ENCODE measurements at regions not wholly inside any gene's neighbourhood (a gene's known extent, or its start where the extent isn't known, plus 50 kb on each side); places are given as distances from the start of the nearest gene placed in this dataset. TPM values are rescaled to one million over a fixed set of nuclear protein-coding genes. Genes with fewer than 3 reads are reported as not detected.
A peak's percentile ranks its signal among the peaks of the same experiment; 100 is the strongest.

GRCh38 chr2:192311701-192312460 is 117.1 kb upstream of the TMEFF2 start:
- DNase-seq (ENCODE audit: low spot score): no peak

- DNase-seq (ENCODE audit: low spot score): no peak
Observed at GRCh38 chr2:192307530-192307929, 112.8 kb upstream of the TMEFF2 start.

GRCh38 chr2:192298664-192299063 is 103.9 kb upstream of the TMEFF2 start:
- no peak for DNase-seq (ENCODE audit: low spot score)

DNA sequence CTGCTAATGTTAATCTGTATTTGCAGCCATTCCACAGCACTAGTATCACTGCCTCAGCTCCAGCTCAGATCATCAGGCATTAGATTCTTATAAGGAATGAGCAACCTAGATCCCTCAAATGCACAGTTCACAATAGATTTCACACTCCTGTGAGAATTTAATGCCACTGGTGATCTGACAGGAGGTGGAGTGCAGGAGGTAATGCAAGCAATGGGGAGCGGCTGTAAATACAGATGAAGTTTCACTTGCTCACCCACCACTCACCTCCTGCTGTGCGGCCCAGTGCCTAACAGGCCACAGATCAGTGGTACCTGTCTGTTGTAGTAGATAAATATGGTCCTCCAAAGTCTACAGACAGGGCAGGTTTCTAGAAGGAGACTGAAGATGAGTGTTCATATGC is 97.7 kb upstream of the TMEFF2 start:
- no peak for DNase-seq (ENCODE audit: low spot score)

GRCh38 chr2:192288295-192288694 is 93.6 kb upstream of the TMEFF2 start:
- DNase-seq (ENCODE audit: low spot score): peak; percentile 56

DNA sequence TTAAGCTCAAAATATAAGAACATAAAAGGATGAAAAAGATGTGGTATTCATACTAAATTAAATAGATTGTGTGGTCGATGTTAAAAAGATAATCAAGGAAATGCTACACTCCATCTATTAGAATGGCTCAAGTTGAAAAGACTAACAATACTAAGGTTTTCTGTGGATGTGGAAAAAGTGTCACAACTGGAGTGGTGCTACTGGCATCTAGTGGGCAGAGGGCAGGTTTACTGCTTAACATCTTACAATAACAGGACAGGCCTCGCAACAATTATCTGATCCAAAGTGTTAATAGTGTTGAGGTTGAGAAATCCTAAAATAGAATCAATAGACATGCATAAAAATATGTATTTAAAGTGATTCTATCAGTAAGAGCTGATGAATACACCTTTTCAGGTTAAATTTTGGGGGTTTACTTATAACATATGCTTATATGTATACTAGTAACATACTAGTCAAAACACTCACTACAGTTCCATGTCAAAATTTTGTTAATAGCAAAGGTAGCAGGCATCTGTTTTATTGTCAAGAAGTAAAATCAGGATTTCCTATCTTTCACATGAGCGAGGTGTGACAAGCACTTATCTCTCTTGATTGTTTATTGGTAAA is 91.5 kb upstream of the TMEFF2 start:
- peak; percentile 64 for DNase-seq (ENCODE audit: low spot score)

DNA sequence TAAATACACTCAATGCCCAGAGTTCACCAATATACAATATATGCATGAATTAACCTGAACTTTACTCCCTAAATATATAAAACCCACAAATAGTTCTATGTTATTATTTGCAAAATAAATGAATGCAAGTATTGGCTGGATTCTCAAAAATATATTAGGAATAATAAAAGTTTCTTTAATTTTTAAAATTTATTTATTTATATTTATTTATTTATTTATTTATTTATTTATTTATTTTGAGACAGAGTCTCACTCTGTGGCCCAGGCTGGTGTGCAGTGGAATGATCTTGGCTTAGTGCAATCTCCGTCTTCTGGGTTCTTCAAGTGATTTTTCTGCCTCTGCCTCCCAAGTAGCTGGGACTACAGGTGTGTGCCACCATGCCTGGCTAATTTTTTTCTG is 88.7 kb upstream of the TMEFF2 start:
- no peak for DNase-seq (ENCODE audit: low spot score)

- DNase-seq (ENCODE audit: low spot score): no peak
Observed at GRCh38 chr2:192278701-192279100, 84.0 kb upstream of the TMEFF2 start.

DNA sequence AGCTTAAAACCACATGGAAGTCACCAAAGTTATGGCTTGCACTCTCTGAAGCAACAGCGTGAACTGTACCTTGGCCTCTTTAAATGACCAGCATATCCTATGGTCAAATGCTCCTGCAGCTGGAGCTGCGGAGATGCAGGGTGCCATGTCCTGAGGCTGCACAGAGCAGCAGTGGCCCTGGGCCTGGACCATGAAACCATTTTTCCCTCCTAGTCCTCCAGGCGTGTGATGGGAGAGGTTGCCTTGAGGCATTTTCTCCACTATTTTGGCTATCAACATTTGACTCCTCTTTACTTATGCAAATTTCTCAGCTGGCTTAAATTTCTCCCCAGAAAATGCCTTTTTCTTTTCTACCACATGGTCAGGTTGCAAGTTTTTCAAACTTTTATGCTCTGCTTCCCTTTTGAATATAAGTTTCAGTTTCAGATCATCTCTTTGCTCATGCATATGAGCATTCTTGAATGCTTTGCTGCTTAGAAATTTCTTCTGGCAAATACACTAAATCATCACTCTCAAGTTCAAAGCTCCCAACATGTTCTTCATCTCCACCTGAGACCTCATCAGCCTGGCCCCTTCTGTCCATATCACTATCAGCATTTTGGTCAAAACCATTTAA is 82.9 kb upstream of the TMEFF2 start:
- no peak for DNase-seq (ENCODE audit: low spot score)

- DNase-seq (ENCODE audit: low spot score): no peak
Observed at GRCh38 chr2:192275632-192276031, 80.9 kb upstream of the TMEFF2 start.

- DNase-seq (ENCODE audit: low spot score): no peak
Observed at GRCh38 chr2:192267484-192267883, 72.8 kb upstream of the TMEFF2 start.

- DNase-seq (ENCODE audit: low spot score): no peak
Observed at GRCh38 chr2:192265751-192266150, 71.0 kb upstream of the TMEFF2 start.

GRCh38 chr2:192254444-192254843 is 59.7 kb upstream of the TMEFF2 start:
- no peak for DNase-seq (ENCODE audit: low spot score)

- no peak for DNase-seq (ENCODE audit: low spot score)
Observed at GRCh38 chr2:192253692-192254091, 59.0 kb upstream of the TMEFF2 start.

DNA sequence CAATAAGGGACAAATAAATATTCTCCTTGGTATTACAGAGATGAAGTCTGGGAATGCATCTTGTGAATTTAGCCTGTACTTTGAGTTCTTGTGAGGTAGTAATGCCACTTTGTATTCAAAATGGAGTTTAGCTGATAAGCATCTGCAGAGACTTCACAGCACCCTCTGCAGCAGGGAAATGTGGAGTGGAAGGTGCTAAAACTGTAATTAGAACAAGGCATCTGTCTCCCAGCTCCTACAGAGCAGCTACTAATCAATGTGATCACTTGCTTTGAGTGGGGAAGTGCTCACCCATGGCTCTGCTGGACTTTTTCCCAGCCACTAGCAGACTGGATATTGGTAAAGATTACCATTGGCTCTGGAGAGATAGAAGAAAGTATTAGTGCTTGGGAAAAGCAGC is 56.2 kb upstream of the TMEFF2 start:
- DNase-seq (ENCODE audit: low spot score): no peak

DNA sequence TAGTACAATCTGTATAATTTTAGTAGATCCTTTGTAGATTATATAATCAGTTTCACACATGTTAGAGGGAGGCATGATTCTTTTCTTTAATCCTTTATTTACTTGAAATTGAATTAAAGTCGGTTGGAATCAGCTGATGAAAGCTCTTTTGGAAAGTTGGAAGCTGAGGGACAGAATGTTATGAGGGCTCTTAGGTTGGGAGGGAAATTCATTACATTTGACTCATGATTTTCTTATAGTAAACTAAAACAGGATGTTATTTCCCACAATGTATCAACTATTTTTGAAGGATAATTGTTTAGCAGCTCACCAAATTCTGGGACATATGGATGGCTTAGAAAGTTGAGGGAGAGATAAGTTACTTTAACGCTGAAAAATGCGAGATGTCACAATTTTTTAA is 52.7 kb upstream of the TMEFF2 start:
- no peak for DNase-seq (ENCODE audit: low spot score)

DNA sequence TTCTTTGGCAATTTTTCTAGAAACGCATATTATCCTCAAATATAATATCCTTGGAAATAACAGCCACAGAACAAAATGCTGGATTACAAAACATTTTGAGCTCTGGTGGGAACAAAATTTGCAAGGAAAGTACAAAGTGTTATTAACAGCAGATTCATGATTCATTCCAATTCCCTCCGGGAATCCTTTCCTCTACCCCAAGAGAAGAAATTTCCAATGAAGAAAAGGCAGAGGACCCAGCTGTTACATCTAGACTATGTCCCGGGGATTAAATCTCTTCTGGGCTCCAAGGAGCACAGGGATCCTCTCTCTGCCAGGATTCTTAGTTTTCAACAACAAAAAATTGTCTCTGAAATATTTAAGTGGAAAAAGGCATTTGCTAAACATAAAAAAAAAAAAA is 51.6 kb upstream of the TMEFF2 start:
- no peak for DNase-seq (ENCODE audit: low spot score)

GRCh38 chr2:192245329-192245728 is 50.6 kb upstream of the TMEFF2 start:
- no peak for DNase-seq (ENCODE audit: low spot score)

Small RNA genes in the stretch of these regions (small RNA-seq; reads per million reads assigned to genes)
- not detected for gene AC068135.1
- not detected for gene AC074290.1
- not detected for gene RF00017
- gene RF00273: not detected
- not detected for gene RNU6-169P
